Stimulated activated naive CD4-positive, alpha-beta T cell treated with Interleukin-2 at 50 U/mL for 16 hours (primary cell): ENCODE measurements at regions not wholly inside any gene's neighbourhood (a gene's known extent, or its start where the extent isn't known, plus 50 kb on each side); places are given as distances from the start of the nearest gene placed in this dataset.

ENCODE experiments used
- DNase-seq: peaks from one replicate; lab custom pipeline; 2025; lab: John Stamatoyannopoulos, UW

DNA sequence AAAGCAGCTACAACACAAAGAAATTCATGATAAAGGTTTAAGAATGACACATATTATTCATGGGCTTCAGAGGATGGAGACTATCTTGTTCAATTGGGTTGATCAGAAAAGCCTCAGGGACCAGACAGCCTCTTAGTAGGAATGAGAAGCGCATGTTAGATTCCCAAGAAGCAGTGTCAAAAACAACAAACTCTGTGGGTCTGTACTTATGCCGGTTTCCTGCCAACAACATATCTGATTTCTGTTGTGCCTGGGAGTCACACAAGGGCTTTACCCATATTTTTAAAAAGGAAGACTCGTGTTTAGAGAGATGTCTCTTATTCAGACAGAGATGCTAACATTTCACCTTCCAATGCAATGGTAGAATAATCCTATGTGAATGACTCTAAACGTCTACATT lies 2180.6 kb upstream of the CELF4 start:
- DNase-seq, result no peak

- no peak for DNase-seq
Observed at GRCh38 chr18:39743463-39743862, 2177.9 kb upstream of the CELF4 start.

DNA sequence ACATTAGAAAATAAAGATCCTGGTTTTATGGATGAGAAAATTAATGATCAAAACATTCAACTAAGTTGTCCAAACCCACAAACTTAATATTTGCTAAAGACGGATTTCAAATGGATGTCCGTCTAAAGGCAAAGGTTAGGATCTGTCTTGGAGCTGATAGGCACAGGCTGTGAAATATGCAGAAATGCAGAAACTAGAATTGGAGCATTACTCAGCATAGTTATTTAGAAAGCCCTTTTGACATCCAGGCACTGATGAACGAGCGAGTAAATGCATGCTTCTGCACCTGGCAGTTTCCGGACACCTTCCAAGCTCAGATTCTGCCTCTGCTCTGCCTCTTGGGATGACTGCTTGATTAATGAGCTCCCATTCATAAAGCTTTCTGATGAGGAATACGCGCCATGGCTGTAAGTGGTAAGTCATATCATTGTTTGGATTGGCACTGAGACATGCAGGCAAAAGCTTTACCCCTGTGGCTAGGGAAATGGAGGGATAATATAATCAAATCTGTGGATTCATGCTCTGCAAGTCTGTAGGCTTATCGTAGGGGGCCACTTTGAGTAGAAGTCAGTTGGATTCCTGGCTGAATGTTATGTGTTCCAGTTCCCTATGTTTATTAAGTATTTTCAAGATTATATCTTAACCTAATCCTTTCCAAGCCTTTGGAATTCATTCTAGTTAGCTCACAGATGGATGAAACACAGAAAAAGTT lies 2176.3 kb upstream of the CELF4 start:
- no peak for DNase-seq

- DNase-seq, result no peak
Observed at GRCh38 chr18:39737869-39738268, 2172.3 kb upstream of the CELF4 start.

DNA sequence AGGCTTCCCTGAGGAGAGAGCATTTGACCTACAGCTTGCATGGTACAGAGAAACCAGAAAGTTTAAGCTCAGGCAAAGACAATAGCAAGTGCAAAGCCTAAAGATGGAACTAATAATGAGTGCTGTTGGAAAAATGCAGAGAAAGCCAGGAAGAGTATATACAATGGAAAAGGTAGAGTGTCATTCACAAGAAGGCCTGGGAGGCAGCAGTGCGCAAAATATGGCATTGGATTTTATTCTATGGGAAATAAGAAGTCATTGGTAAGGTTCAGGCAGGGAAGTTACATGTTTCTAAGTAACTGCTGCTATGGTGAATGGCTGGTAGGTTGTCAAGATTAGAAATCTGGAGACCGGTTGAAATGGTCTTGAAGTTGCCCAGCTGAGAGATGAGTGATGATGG lies 2167.3 kb upstream of the CELF4 start:
- no peak for DNase-seq

- DNase-seq, result no peak
Observed at GRCh38 chr18:39730606-39731005, 2165.0 kb upstream of the CELF4 start.

- no peak for DNase-seq
Observed at GRCh38 chr18:39724652-39725051, 2159.1 kb upstream of the CELF4 start.

DNA sequence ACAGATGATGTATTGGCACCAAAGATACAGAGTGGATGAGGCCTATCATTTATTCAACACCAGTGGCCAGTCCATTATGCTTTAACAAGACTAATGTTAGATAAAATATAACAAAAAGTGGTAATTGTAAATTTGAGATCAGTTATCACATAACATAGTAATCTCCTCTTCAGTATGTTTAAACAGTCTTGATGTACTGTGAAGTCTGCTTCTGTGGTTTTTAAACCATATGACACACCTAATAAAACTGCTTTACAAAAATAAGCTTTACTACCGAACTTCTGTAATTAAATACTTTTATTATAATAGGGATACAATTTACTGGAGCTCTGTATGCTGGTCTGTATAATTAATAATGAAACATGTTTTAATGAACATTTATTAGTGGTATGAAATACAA lies 2156.1 kb upstream of the CELF4 start:
- no peak for DNase-seq

DNA sequence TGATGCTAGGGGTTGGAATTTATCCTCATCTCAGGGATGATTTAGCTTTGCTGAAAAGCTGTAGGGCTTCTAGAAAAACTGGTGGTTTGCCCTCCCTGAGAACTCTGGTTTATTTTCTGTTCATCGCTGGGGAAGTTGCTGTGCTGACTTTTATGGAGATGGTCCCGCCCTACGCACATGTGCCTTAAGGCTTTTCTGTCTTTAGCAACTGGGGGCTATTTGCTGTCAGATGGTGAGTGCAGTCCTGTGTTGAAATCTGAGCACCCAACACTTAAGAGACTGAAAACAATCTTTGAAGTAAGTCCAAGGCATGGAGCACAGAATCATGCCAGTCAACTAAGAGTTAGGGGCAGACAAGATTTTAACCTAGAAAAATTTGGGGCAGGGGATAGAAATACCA lies 2148.4 kb upstream of the CELF4 start:
- DNase-seq, result no peak

DNA sequence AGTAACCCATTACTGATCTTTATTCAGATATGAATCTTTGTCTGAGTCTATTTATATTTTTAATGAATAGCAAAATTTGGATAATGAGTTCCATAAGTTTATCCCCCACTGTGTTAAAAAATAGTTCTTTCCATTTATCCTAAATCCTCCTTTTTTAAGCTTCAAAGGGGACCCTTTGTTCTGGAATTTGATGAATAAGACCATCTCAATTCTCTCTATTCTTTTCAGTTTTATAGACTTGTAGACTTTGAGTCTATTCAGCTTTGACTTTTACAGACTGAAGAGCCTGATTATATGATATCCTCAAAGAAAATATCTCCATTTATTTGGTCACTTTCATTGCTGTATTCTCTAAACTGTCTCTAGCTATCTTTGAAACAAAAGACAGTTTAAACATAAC lies 2146.1 kb upstream of the CELF4 start:
- no peak for DNase-seq

DNA sequence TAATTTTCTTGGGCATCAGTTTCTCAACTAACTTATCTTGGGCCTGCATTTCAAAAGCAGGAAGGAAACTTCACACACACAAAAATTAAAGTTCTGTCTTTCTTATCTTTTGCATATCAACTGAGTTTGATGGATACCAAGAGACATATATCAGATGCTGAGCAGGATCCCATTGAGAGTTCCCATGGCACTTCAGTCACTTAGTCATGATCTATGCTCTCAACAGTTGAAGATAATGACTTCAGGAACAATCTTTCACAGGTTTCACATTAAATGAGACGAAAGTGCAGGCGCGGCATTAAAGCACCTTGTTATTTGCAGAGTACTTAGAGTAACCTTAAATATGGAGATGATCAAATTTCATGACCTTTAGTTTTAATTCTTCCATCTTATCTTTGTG lies 2139.8 kb upstream of the CELF4 start:
- no peak for DNase-seq

DNA sequence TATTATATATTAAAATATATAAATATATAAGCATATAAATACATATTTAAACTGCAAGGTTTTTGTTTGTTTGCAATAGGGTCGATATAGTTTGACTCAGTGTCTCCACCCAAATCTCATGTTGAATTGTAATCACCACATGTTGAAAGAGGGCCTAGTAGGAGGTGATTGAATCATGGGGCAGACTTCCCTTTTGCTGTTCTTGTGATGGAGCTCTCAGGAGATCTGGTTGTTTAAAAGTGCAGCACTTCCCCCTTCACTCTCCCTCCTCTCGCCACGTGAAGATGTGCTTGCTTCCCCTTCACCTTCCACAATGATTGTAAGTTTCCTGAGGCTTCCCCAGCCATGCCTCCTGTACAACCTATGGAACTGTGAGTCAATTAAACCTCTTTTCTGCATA lies 2137.3 kb upstream of the CELF4 start:
- no peak for DNase-seq

GRCh38 chr18:39701839-39702238 lies 2136.2 kb upstream of the CELF4 start:
- no peak for DNase-seq

DNA sequence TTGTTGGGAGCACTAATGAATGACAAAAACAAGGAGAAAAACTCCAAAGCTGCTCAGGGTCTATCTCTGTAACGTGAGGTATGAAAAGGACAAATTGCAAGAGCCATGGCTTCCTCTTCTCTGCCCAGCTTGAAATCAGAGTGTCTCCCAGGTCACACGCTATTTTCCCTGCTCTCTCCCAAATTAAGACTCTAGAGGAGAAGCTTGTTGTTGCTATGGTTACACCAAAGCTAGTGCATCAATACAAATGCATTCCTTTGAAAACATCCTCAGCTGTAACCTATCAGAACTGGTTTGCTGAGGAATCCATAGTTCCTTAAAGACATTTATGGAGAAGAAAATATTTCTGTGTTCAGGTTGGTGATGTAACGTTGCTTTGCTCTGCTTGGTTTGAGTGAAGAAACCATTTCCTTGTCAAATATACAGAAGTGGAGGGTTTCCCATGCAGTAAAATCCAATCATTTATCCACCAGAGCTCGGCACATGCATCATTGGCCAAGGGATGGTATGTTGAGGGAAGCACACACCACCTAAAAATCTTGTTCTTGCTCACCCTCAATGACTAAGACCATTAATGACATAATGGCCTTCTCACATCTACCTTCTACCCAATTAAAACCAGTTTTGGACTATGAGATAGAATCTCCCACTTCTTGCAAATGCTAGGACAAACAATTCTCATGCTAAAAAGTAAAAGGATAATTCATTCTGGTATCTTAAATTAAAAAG lies 2135.6 kb upstream of the CELF4 start:
- DNase-seq, result no peak

DNA sequence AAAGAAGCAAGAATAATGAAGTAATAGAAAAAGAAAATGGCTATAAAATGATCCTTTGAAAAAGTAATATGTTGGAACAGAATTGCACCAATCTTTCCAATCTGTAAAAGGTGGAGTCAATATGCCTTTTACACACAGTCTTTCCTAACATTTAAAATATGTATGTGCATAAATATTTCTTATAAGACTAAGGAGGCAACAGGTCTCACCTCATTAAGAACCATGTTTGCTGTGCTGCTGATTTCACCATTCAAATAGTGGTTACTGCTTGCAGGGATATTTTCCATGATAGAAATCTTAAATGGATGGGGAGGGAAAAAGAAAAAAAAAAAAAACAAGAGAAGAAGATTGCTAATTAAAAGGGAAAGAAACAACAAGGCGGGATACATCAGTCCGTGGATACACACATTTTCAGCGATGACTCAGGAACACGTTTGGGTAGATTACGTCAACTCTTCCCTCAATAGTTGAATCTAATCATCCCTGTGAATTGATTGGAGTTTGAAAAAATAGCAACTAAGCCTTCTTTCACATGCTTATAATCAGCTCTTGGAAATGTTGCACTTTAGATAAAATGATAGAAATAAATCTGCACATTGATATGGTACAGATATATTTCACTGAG lies 2133.9 kb upstream of the CELF4 start:
- no peak for DNase-seq

- DNase-seq, result no peak
Observed at GRCh38 chr18:39698436-39698835, 2132.8 kb upstream of the CELF4 start.

DNA sequence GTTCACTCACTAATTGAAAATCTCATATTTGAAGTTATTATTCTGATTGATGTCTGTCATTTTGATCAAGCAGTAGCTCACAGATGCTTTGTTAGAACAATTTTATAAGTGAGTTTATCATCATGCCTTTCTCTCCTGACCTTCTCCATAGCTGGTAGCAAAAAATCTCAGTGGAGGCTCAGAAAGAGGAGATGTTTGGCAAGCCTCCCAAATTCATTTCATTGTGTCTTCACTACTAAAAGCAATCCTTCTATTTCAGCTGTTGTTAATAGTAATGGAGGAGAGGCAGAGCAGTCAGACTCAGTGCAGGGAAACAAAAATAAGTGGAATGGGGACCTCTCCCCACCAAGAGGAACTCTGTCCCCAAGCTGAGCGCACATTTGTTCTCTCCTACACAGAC lies 2127.8 kb upstream of the CELF4 start:
- no peak for DNase-seq

DNA sequence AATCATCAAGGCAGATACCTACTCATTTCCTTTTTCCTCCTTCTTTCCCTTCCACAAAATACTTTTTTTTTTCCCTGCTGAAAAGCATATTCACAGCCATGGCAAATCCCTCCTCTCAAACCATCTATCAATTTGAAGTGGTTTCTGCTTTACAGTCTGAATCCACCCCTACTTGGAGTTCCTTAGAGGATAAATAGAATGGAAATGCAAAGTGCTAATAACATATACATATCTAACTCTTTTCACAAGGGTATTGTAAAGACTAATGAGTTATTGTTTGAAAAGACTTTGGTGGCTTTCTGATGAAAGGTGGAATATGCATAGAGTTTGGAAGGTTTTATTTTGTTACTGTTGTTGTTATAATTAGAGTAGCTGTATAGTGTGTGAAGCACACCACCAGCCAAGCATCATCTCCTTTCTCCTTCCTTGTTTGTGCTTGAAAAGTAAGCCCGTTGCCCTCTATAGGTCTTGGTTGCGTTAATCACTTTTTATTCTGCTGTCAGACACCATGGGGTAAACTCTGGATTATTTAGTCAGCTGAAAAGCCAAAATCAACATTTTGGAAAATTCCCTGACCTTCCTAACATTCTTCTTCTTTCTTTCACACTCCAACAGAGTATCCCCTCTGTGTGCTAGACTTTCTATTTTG lies 2126.9 kb upstream of the CELF4 start:
- DNase-seq, result no peak

GRCh38 chr18:39685303-39685902 lies 2119.8 kb upstream of the CELF4 start:
- no peak for DNase-seq

DNA sequence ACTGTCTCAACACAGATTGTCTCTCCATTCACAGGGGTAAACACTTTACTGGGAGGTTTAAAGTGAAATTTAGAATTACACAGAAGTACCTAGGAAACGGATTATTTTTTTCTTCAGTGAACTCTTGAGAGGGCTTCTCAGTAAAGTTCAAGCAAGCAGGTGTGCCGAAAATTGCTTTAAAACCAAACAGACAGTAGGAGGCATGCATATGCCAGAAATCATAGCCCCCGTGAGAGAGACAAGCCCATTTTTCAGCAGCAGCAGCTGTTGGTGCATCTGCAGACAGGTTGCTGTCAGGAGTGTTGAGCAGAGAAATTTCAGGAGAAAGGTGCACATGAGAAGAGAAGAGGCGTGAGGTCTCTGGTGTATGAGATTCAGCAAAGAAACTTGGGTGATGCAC lies 2115.5 kb upstream of the CELF4 start:
- no peak for DNase-seq

GRCh38 chr18:39675906-39676305 lies 2110.3 kb upstream of the CELF4 start:
- no peak for DNase-seq

- DNase-seq, result no peak
Observed at GRCh38 chr18:39675368-39675767, 2109.8 kb upstream of the CELF4 start.

DNA sequence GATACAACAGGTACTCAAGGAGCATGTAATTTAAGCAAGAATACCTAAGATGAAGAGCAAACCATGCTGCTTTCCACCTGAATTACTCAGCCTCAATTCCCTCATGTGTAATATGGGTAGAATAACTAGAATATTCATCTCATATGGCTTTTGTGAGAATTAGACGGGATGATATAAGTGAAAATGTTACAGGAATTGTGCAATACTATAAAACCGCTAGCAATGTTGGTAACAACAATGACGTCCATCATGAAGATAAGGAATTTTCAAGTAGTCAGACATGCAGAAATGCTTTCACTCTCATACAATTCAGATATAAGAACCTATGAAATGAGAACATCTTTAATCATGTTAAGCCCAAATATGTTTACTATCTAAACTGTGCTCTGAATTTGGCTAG lies 2106.6 kb upstream of the CELF4 start:
- no peak for DNase-seq
